ENCODE measurements at regions not wholly inside any gene's neighbourhood (a gene's known extent, or its start where the extent isn't known, plus 50 kb on each side); places are given as distances from the start of the nearest gene placed in this dataset.
"Not testable (repeated sequence)": the region's sequence is repeated elsewhere in the genome, so short reads cannot be mapped to it uniquely, and the experiment has no call there.

- no peaks in the 10 kb centered on the region for H3K9me3 Mint-ChIP-seq
- no peak overlapping the region for H3K27ac Mint-ChIP-seq
- no peaks in the 10 kb centered on the region for H3K36me3 Mint-ChIP-seq
- no peak overlapping the region for H3K4me3 Mint-ChIP-seq
- H3K4me1 Mint-ChIP-seq: no peaks in the 10 kb centered on the region
- ATAC-seq: no peak
- peaks cover 22% of the 10 kb centered on the region for H3K27me3 Mint-ChIP-seq
These were observed 370.4 kb downstream of the DDX10 start for GRCh38 chr11:109035284-109035683.

- Mint-ChIP-seq H3K4me1 (no peaks in the 10 kb centered on the region), H3K27ac (no peak overlapping the region), H3K36me3 (no peaks in the 10 kb centered on the region), H3K4me3 (no peak overlapping the region), H3K27me3 (peaks cover 19% of the 10 kb centered on the region), H3K9me3 (no peaks in the 10 kb centered on the region)
- no peak for ATAC-seq
These were observed 371.1 kb downstream of the DDX10 start for GRCh38 chr11:109036011-109036410.

- no peaks in the 10 kb centered on the region for H3K36me3 Mint-ChIP-seq
- no peak for ATAC-seq
- peaks cover 15% of the 10 kb centered on the region for H3K27me3 Mint-ChIP-seq
- no peaks in the 10 kb centered on the region for H3K4me1 Mint-ChIP-seq
- no peaks in the 10 kb centered on the region for H3K9me3 Mint-ChIP-seq
- H3K27ac Mint-ChIP-seq: no peak overlapping the region
- H3K4me3 Mint-ChIP-seq: no peak overlapping the region
These were observed 373.2 kb downstream of the DDX10 start for GRCh38 chr11:109037856-109038780.

- Mint-ChIP-seq H3K27me3 (peaks cover 15% of the 10 kb centered on the region), H3K27ac (no peak overlapping the region), H3K4me3 (no peak overlapping the region), H3K36me3 (no peaks in the 10 kb centered on the region), H3K4me1 (no peaks in the 10 kb centered on the region), H3K9me3 (no peaks in the 10 kb centered on the region)
- ATAC-seq: no peak
These were observed 374.7 kb downstream of the DDX10 start for GRCh38 chr11:109039611-109040010.

GRCh38 chr11:109040303-109040702 lies 375.4 kb downstream of the DDX10 start:
- H3K4me3 Mint-ChIP-seq: no peak overlapping the region
- H3K9me3 Mint-ChIP-seq: no peaks in the 10 kb centered on the region

DNA sequence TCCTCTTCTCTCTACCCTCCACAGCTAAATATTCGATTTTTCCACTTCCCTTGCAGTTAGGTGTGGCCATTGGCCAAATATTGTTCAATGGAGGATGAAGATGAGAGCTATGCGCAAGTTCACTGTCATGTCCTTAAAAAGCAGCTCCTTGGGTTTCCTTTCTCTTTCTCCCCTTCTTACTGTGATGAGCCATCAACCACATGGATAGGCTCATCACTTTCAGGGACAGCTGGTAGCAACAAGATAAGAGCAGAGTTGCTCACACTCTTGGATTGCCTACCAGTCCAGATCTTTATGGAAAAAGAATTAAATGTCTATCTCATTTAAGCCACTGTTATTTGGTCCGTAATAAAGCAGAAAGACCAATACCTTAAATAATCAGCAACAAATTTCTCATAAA lies 377.0 kb downstream of the DDX10 start:
- Mint-ChIP-seq H3K4me3 (no peak overlapping the region), H3K9me3 (peaks cover 4% of the 10 kb centered on the region), H3K27ac (no peak overlapping the region), H3K36me3 (no peaks in the 10 kb centered on the region), H3K27me3 (peaks cover 15% of the 10 kb centered on the region), H3K4me1 (no peaks in the 10 kb centered on the region)
- ATAC-seq: no peak

More at GRCh38 chr11:109040303-109040702, 375.4 kb downstream of the DDX10 start:
- peaks cover 15% of the 10 kb centered on the region for H3K27me3 Mint-ChIP-seq
- H3K36me3 Mint-ChIP-seq: no peaks in the 10 kb centered on the region
- ATAC-seq: no peak
- no peaks in the 10 kb centered on the region for H3K4me1 Mint-ChIP-seq
- H3K27ac Mint-ChIP-seq: no peak overlapping the region

DNA sequence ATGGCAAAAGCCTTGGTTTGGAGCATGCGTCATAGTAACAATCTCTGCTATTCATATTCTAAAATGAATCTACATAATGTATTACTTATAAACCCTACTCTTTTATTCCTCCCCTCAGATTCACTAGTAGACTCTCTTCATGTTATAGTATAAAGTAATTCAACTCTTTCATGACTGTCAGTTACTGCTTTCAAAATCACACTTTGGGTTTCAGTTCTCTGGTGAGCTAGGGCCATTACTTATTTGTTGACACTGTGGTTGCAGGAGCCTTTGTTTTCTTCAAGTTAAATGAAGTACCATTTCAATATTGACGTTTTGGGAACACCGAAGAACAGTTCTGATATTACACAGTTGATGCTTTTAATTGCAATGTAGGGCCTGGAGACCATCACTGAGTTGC lies 378.4 kb downstream of the DDX10 start:
- no peak overlapping the region for H3K27ac Mint-ChIP-seq
- no peaks in the 10 kb centered on the region for H3K36me3 Mint-ChIP-seq
- H3K4me3 Mint-ChIP-seq: no peak overlapping the region
- peaks cover 6% of the 10 kb centered on the region for H3K27me3 Mint-ChIP-seq
- H3K9me3 Mint-ChIP-seq: peaks cover 4% of the 10 kb centered on the region
- no peaks in the 10 kb centered on the region for H3K4me1 Mint-ChIP-seq
- ATAC-seq: no peak

DNA sequence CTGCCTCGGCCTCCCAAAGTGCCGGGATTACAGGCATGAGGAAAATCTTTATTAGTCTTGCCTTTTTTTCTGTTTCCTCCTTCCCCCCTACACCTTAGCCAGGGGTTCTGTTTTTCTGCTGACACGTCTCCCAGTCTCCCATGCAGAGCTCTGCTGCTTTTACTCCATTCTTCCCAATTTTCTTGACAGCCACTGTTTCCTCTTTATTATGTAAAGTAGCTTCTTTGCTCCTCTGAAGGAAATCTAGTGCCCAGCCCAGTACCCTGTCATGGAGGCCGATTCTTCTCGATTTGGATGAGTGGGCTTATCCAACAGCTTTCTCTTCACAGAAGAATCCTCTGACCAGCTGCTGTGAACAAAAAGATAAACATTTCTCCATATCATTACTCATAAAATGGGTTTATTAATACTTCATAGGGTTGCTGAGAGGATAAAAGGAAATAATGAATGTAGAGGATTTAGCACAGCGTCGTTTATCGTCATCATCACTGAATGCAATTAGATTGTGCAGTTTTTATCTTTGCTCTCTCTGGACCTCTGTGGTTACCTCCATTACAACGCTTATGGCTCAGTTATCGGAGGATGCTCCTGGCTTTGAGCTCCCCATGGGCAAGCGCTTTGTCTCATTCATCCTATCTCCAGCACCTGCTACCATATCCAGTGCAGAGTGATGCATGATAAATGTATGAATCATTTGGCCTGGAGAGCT lies 375.6 kb upstream of the C11orf87 start:
- Mint-ChIP-seq H3K9me3 (peaks cover 4% of the 10 kb centered on the region), H3K4me1 (no peaks in the 10 kb centered on the region), H3K4me3 (no peak overlapping the region), H3K27me3 (no peaks in the 10 kb centered on the region), H3K27ac (no peak overlapping the region), H3K36me3 (no peaks in the 10 kb centered on the region)
- no peak for ATAC-seq

GRCh38 chr11:109048098-109048497 lies 373.9 kb upstream of the C11orf87 start:
- no peak overlapping the region for H3K4me3 Mint-ChIP-seq
- H3K27ac Mint-ChIP-seq: no peak overlapping the region
- H3K9me3 Mint-ChIP-seq: peaks cover 4% of the 10 kb centered on the region
- ATAC-seq: no peak
- H3K4me1 Mint-ChIP-seq: no peaks in the 10 kb centered on the region
- H3K36me3 Mint-ChIP-seq: no peaks in the 10 kb centered on the region
- H3K27me3 Mint-ChIP-seq: peaks cover 8% of the 10 kb centered on the region

- H3K9me3 Mint-ChIP-seq: peaks cover 3% of the 10 kb centered on the region
- H3K4me3 Mint-ChIP-seq: no peak overlapping the region
- no peak overlapping the region for H3K27ac Mint-ChIP-seq
- no peak for ATAC-seq
- no peaks in the 10 kb centered on the region for H3K36me3 Mint-ChIP-seq
- peaks cover 13% of the 10 kb centered on the region for H3K27me3 Mint-ChIP-seq
- H3K4me1 Mint-ChIP-seq: no peaks in the 10 kb centered on the region
These were observed 370.8 kb upstream of the C11orf87 start for GRCh38 chr11:109051200-109051599.

- Mint-ChIP-seq H3K27me3 (peaks cover 7% of the 10 kb centered on the region), H3K4me3 (no peak overlapping the region), H3K27ac (no peak overlapping the region), H3K4me1 (no peaks in the 10 kb centered on the region), H3K36me3 (no peaks in the 10 kb centered on the region), H3K9me3 (no peaks in the 10 kb centered on the region)
- no peak for ATAC-seq
These were observed 362.6 kb upstream of the C11orf87 start for GRCh38 chr11:109059402-109059801.

DNA sequence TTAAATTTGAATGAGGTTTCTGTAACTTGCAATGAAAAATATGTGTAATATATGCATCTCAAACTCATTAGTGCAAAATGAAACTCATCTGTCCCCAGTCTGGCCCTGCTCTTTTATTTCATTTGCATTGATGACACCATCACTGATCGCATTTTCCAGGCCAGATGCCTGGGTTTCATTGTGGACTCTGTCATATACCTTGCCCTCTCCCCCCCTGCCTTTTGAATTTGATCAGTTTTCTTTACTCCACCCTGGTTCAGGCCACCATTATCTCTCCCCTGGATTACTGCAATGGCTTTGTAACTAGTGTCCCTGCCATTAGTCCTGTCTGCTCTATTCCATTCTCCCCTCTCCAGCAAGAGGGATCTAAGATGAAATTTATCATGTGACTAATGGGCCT lies 360.6 kb upstream of the C11orf87 start:
- Mint-ChIP-seq H3K27me3 (peaks cover 7% of the 10 kb centered on the region), H3K36me3 (no peaks in the 10 kb centered on the region), H3K4me3 (no peak overlapping the region), H3K27ac (no peak overlapping the region), H3K9me3 (no peaks in the 10 kb centered on the region), H3K4me1 (no peaks in the 10 kb centered on the region)
- no peak for ATAC-seq

- ATAC-seq: no peak
- Mint-ChIP-seq H3K36me3 (no peaks in the 10 kb centered on the region), H3K9me3 (no peaks in the 10 kb centered on the region), H3K4me1 (no peaks in the 10 kb centered on the region), H3K4me3 (no peak overlapping the region), H3K27me3 (peaks cover 7% of the 10 kb centered on the region), H3K27ac (no peak overlapping the region)
These were observed 359.5 kb upstream of the C11orf87 start for GRCh38 chr11:109062445-109062844.

GRCh38 chr11:109062871-109063270 lies 359.1 kb upstream of the C11orf87 start:
- ATAC-seq: no peak
- no peaks in the 10 kb centered on the region for H3K4me1 Mint-ChIP-seq
- H3K27me3 Mint-ChIP-seq: peaks cover 7% of the 10 kb centered on the region
- no peaks in the 10 kb centered on the region for H3K36me3 Mint-ChIP-seq
- no peaks in the 10 kb centered on the region for H3K9me3 Mint-ChIP-seq
- no peak overlapping the region for H3K27ac Mint-ChIP-seq
- no peak overlapping the region for H3K4me3 Mint-ChIP-seq

DNA sequence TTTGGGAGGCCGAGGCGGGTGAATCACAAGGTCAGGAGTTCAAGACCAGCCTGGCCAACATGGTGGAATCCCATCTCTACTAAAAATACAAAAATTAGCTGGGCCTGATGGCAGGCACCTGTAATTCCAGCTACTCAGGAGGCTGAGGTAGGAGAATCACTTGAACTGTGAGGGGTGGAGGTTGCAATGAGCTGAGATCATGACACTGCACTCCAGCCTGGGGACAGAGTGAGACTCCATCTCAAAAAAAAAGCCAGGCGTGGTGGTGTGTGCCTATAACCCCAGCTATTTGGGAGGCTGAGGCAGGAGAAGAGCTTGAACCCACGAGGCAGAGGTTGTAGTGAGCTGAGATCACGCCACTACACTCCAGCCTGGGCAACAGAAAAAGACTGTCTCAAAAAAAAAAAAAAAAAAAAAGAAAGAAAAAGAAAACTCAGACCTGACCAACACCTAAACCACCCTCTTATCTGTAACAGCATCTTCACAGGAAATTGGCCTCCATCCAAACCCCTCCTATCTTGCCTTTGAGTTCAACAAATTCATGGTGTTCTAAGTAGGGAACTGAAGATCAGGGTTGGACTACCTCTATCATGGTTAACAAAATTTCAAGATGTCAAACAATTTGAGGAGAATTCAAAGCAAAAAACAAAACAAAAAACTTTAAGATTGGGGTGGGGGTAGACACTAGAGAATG lies 357.2 kb upstream of the C11orf87 start:
- not testable (repeated sequence) for ATAC-seq, H3K9me3 Mint-ChIP-seq, H3K27me3 Mint-ChIP-seq, H3K4me1 Mint-ChIP-seq, H3K36me3 Mint-ChIP-seq, H3K4me3 Mint-ChIP-seq, H3K27ac Mint-ChIP-seq

Data from stimulated activated memory B cell treated with anti-CD40 and anti-IgM and Interleukin-4, amounts not matched to agents 10 μg/mL and 1 μg/mL and 100 μg/mL, for 72 hours (primary cell).